ENCODE measurements at regions not wholly inside any gene's neighbourhood (a gene's known extent, or its start where the extent isn't known, plus 50 kb on each side); places are given as distances from the start of the nearest gene placed in this dataset.
"Not testable (repeated sequence)": the region's sequence is repeated elsewhere in the genome, so short reads cannot be mapped to it uniquely, and the experiment has no call there.

GRCh38 chr2:139550873-139551272, 770.7 kb upstream of the NXPH2 start:
- H3K36me3 ChIP-seq, result no peaks in the 10 kb centered on the region
- H3K27me3 ChIP-seq, result no peaks in the 10 kb centered on the region
- no peak for ATAC-seq (ENCODE audit: low FRiP score in 2 of 2)
- DNase-seq, result no peak
- no peak overlapping the region for H3K27ac ChIP-seq
- TF ChIP-seq EP300 (IDR thresholded peaks at IDR 0.05), result no peak
- no peak for TF ChIP-seq POLR2A (IDR thresholded peaks at IDR 0.05)
- TF ChIP-seq CTCF (IDR thresholded peaks at IDR 0.05), result no peak
- no peak for TF ChIP-seq POLR2AphosphoS5 (IDR thresholded peaks at IDR 0.05)
- peaks cover 0 to 4% (median 0%) of the 10 kb centered on the region in 4 donors for H3K9me3 ChIP-seq
- no peak overlapping the region for H3K4me3 ChIP-seq
- H3K4me1 ChIP-seq, result no peaks in the 10 kb centered on the region

- no peak overlapping the region for H3K4me3 ChIP-seq
- 0 to 59% methylated on average over 1 of the region's 1 CpG for WGBS, 2 donors
- H3K9me3 ChIP-seq, result peaks cover 0 to 4% (median 0%) of the 10 kb centered on the region in 4 donors
- H3K4me1 ChIP-seq, result no peaks in the 10 kb centered on the region
- H3K27ac ChIP-seq, result no peak overlapping the region
- no peaks in the 10 kb centered on the region for H3K27me3 ChIP-seq
- ATAC-seq (ENCODE audit: low FRiP score in 2 of 2) (no peak), DNase-seq (no peak)
- no peak for TF ChIP-seq POLR2AphosphoS5 (IDR thresholded peaks at IDR 0.05)
- TF ChIP-seq POLR2A (IDR thresholded peaks at IDR 0.05), result no peak
- TF ChIP-seq CTCF (IDR thresholded peaks at IDR 0.05), result no peak
- TF ChIP-seq EP300 (IDR thresholded peaks at IDR 0.05), result no peak
- no peaks in the 10 kb centered on the region for H3K36me3 ChIP-seq
Measured at GRCh38 chr2:139550341-139550740, 770.2 kb upstream of the NXPH2 start.

GRCh38 chr2:139544186-139544851, 764.1 kb upstream of the NXPH2 start:
- ATAC-seq (ENCODE audit: low FRiP score in 2 of 2) (no peak), DNase-seq (no peak)
- Histone ChIP-seq H3K4me1 (no peaks in the 10 kb centered on the region), H3K27ac (no peak overlapping the region), H3K27me3 (no peaks in the 10 kb centered on the region), H3K9me3 (peaks cover 0 to 4% (median 0%) of the 10 kb centered on the region in 4 donors), H3K4me3 (no peak overlapping the region), H3K36me3 (no peaks in the 10 kb centered on the region)
- TF ChIP-seq EP300 (IDR thresholded peaks at IDR 0.05), result no peak
- no peak for TF ChIP-seq POLR2AphosphoS5 (IDR thresholded peaks at IDR 0.05)
- no peak for TF ChIP-seq POLR2A (IDR thresholded peaks at IDR 0.05)
- TF ChIP-seq CTCF (IDR thresholded peaks at IDR 0.05), result no peak
- 67 to 78% methylated on average over 3 of the region's 3 CpGs for WGBS, 2 donors

- H3K9me3 ChIP-seq; H3K4me3 ChIP-seq; H3K4me1 ChIP-seq; H3K27me3 ChIP-seq; ATAC-seq (ENCODE audit: low FRiP score in 2 of 2); H3K36me3 ChIP-seq; H3K27ac ChIP-seq: not testable (repeated sequence)
- peak in 1 of 2 donors; percentile 42 for DNase-seq
- 95% methylated on average over 16 to 17 of the region's 21 CpGs for WGBS, 2 donors
Measured at GRCh38 chr2:139538332-139539020, 758.3 kb upstream of the NXPH2 start.

GRCh38 chr2:139529080-139529479, 748.9 kb upstream of the NXPH2 start:
- H3K4me3 ChIP-seq, result no peak overlapping the region
- TF ChIP-seq POLR2AphosphoS5 (IDR thresholded peaks at IDR 0.05) (no peak), POLR2A (IDR thresholded peaks at IDR 0.05) (no peak), CTCF (IDR thresholded peaks at IDR 0.05) (no peak), EP300 (IDR thresholded peaks at IDR 0.05) (no peak)
- 33 to 36% methylated on average over 3 of the region's 3 CpGs for WGBS, 2 donors
- H3K4me1 ChIP-seq, result no peaks in the 10 kb centered on the region
- H3K27me3 ChIP-seq, result no peaks in the 10 kb centered on the region
- no peak overlapping the region for H3K27ac ChIP-seq
- no peak for ATAC-seq (ENCODE audit: low FRiP score in 2 of 2)
- H3K9me3 ChIP-seq, result no peaks in the 10 kb centered on the region
- DNase-seq, result no peak
- H3K36me3 ChIP-seq, result no peaks in the 10 kb centered on the region

All from upper lobe of left lung (tissue), 6 donors.